H1 (cell line): ENCODE measurements at regions not wholly inside any gene's neighbourhood (a gene's known extent, or its start where the extent isn't known, plus 50 kb on each side); places are given as distances from the start of the nearest gene placed in this dataset.

Source experiments
- CTCF ChIA-PET: fragments of 300-600 bp; sonication (Branson Sonifier 250); formaldehyde crosslinking; loops from one replicate; lab custom pipeline; 2021; ENCODE audit not compliant: partially characterized antibody; lab: Charles Lee
- POLR2A ChIA-PET: fragments of 300-600 bp; sonication (Branson Sonifier 250); formaldehyde crosslinking; loops from one replicate; lab custom pipeline; 2021; ENCODE audit warnings: inconsistent platforms; ENCODE audit not compliant: partially characterized antibody; lab: Charles Lee
- DNase-seq, 2 experiments: peaks; one replicate each; pipeline versions ENCODE4 v3.0.0 to v3.0.0-alpha.2; 2010 to 2022; ENCODE audit warnings: low spot score in 2 of 2, low read depth in 1 of 2, mixed read lengths in 1 of 2
- FAIRE-seq: peaks from 2 replicates; lab custom pipeline; 2011; peaks lifted over from hg19 to GRCh38; lab: Jason Lieb, UNC
- H2AFZ ChIP-seq: 2 replicates; pipeline ENCODE4 v1.8.1; 2012; ENCODE audit warnings: low read length, inconsistent platforms
- H2AK5ac ChIP-seq: 2 replicates; pipeline ENCODE4 v1.6.1; 2013; ENCODE audit warnings: low read depth, low read length
- H2BK120ac ChIP-seq: replicated peaks from 2 replicates; pipeline ENCODE3; 2013; ENCODE audit warnings: low read depth, low read length, inconsistent platforms
- H2BK12ac ChIP-seq: 2 replicates; pipeline ENCODE4 v1.6.1; 2013; ENCODE audit warnings: low read depth, low read length
- H2BK15ac ChIP-seq: 2 replicates; pipeline ENCODE4 v1.6.1; 2013; ENCODE audit warnings: low read length
- H2BK20ac ChIP-seq: 2 replicates; pipeline ENCODE4 v1.6.1; 2013; ENCODE audit warnings: low read length
- H2BK5ac ChIP-seq: 2 replicates; pipeline ENCODE4 v1.6.1; 2013; ENCODE audit warnings: low read depth, low read length
- H3K14ac ChIP-seq: 2 replicates; pipeline ENCODE4 v1.6.1; 2013; ENCODE audit warnings: inconsistent platforms; ENCODE audit not compliant: insufficient read length
- H3K18ac ChIP-seq: 2 replicates; pipeline ENCODE4 v1.6.1; 2013; ENCODE audit warnings: low read length; ENCODE audit errors: extremely low read depth
- H3K23ac ChIP-seq: 2 replicates; pipeline ENCODE4 v1.6.1; 2013; ENCODE audit warnings: inconsistent platforms; ENCODE audit not compliant: insufficient read length
- H3K23me2 ChIP-seq: 2 replicates; pipeline ENCODE4 v1.6.1; 2013; ENCODE audit warnings: low read depth, low read length
- H3K27ac ChIP-seq: 2 replicates; pipeline ENCODE4 v1.6.1; 2011; ENCODE audit warnings: low read depth, low read length, inconsistent platforms
- H3K27me3 ChIP-seq, 4 experiments: replicated peaks in 1 of 4; 1 replicate in 1 of 4; 2 replicates in 3 of 4; pipeline versions ENCODE4 v1.6.1 to v1.8.1; 2011 to 2013; ENCODE audit warnings: low read length in 3 of 4, mild to moderate bottlenecking in 3 of 4, inconsistent platforms in 2 of 4, mixed read lengths in 2 of 4, moderate library complexity in 1 of 4; ENCODE audit not compliant: control insufficient read depth in 3 of 4, insufficient read depth in 3 of 4; ENCODE audit errors: extremely low read depth in 1 of 4
- H3K36me3 ChIP-seq, 4 experiments: 2 replicates each; pipeline versions ENCODE4 v1.6.1 to v1.8.1; 2011 to 2013; ENCODE audit warnings: mild to moderate bottlenecking in 4 of 4, low read length in 3 of 4, moderate library complexity in 2 of 4, control low read depth in 1 of 4, inconsistent platforms in 1 of 4; ENCODE audit not compliant: insufficient read depth in 4 of 4, control insufficient read depth in 2 of 4
- H3K4ac ChIP-seq: replicated peaks from 2 replicates; pipeline ENCODE3; 2013; ENCODE audit warnings: low read length, low read depth, mixed read lengths, inconsistent platforms; ENCODE audit not compliant: insufficient read length
- H3K4me1 ChIP-seq, 4 experiments: replicated peaks in 1 of 4; 1 replicate in 1 of 4; 2 replicates in 3 of 4; pipeline versions ENCODE4 v1.6.1 to v1.8.1; 2011 to 2013; ENCODE audit warnings: low read length in 3 of 4, inconsistent platforms in 2 of 4, mixed read lengths in 1 of 4; ENCODE audit not compliant: insufficient read depth in 4 of 4, control insufficient read depth in 3 of 4
- H3K4me2 ChIP-seq, 2 experiments: 2 replicates each; pipeline versions ENCODE4 v1.6.1 to v1.8.1; 2011 to 2013; ENCODE audit warnings: low read depth in 2 of 2, low read length in 2 of 2, control low read depth in 1 of 2, inconsistent platforms in 1 of 2, mild to moderate bottlenecking in 1 of 2; ENCODE audit not compliant: insufficient read depth in 1 of 2
- H3K4me3 ChIP-seq, 4 experiments: fragments of 200-600, 300-600 bp in 1 of 4; sonication (generic), shearing (Covaris generic), sonication (Bioruptor Twin) in 1 of 4; 2 replicates each; pipeline versions ENCODE4 v1.5.1 to v1.8.1; 2011 to 2016; ENCODE audit warnings: low read length in 4 of 4, low read depth in 3 of 4, control low read depth in 2 of 4, inconsistent platforms in 2 of 4, mild to moderate bottlenecking in 2 of 4, mixed read lengths in 1 of 4, moderate library complexity in 1 of 4; ENCODE audit not compliant: insufficient read depth in 2 of 4; ENCODE audit errors: extremely low read depth in 1 of 4
- H3K56ac ChIP-seq: replicated peaks from 2 replicates; pipeline ENCODE3; 2013; ENCODE audit warnings: low read depth, mild to moderate bottlenecking, mixed read lengths, low read length, inconsistent platforms; ENCODE audit not compliant: insufficient read length
- H3K79me1 ChIP-seq: 2 replicates; pipeline ENCODE4 v1.6.1; 2013; ENCODE audit warnings: low read depth, low read length, control low read depth
- H3K79me2 ChIP-seq, 2 experiments: 2 replicates each; pipeline versions ENCODE4 v1.6.1 to v1.8.1; 2012 to 2013; ENCODE audit warnings: low read length in 2 of 2, mild to moderate bottlenecking in 2 of 2, inconsistent platforms in 1 of 2; ENCODE audit not compliant: insufficient read depth in 2 of 2, control insufficient read depth in 1 of 2
- H3K9ac ChIP-seq, 4 experiments: replicated peaks in 1 of 4; 1 replicate in 1 of 4; 2 replicates in 3 of 4; pipeline versions ENCODE4 v1.6.1 to v1.8.1; 2011 to 2013; ENCODE audit warnings: low read depth in 3 of 4, low read length in 3 of 4, control low read depth in 2 of 4, mild to moderate bottlenecking in 2 of 4, moderate library complexity in 2 of 4, inconsistent platforms in 1 of 4; ENCODE audit errors: extremely low read depth in 1 of 4
- H3K9me3 ChIP-seq, 2 experiments: 2 replicates each; pipeline versions ENCODE4 v1.6.1 to v1.8.1; 2012 to 2013; ENCODE audit warnings: mild to moderate bottlenecking in 2 of 2, moderate library complexity in 2 of 2, control low read depth in 1 of 2, inconsistent platforms in 1 of 2, low read depth in 1 of 2, low read length in 1 of 2, mixed read lengths in 1 of 2; ENCODE audit not compliant: insufficient read depth in 2 of 2
- H4K20me1 ChIP-seq, 2 experiments: replicated peaks in 1 of 2; 2 replicates each; pipeline versions ENCODE3 to v1.8.1; 2011 to 2013; ENCODE audit warnings: inconsistent platforms in 2 of 2, low read length in 2 of 2, mild to moderate bottlenecking in 1 of 2; ENCODE audit not compliant: insufficient read depth in 2 of 2, control insufficient read depth in 1 of 2
- H4K5ac ChIP-seq: 2 replicates; pipeline ENCODE4 v1.6.1; 2013; ENCODE audit warnings: low read length, low read depth, mixed read lengths, inconsistent platforms; ENCODE audit not compliant: insufficient read length
- H4K8ac ChIP-seq: 2 replicates; pipeline ENCODE4 v1.8.0; 2013; ENCODE audit warnings: mild to moderate bottlenecking, moderate library complexity, low read length, inconsistent platforms; ENCODE audit not compliant: insufficient read depth; ENCODE audit errors: extremely low read depth
- H4K91ac ChIP-seq: replicated peaks from 2 replicates; pipeline ENCODE3; 2013; ENCODE audit warnings: low read length, mixed read lengths, inconsistent platforms; ENCODE audit not compliant: insufficient read length
- ASH2L ChIP-seq: fragments of 200-600, 300-600 bp; sonication (generic); IDR thresholded peaks from one replicate; pipeline ENCODE4 v1.7.1; 2017; ENCODE audit warnings: low read length
- BACH1 ChIP-seq: IDR thresholded peaks from 2 replicates; pipeline ENCODE4 v1.6.1; 2012; ENCODE audit warnings: low read length, improper control_type of control experiment
- CBX5 ChIP-seq: fragments of 300-800, 300-1000 bp; sonication (generic); IDR thresholded peaks from 2 replicates; pipeline ENCODE4 v1.7.1; 2016; ENCODE audit warnings: antibody characterized with exemption, low read length, low read depth
- CHD1 ChIP-seq: IDR thresholded peaks from 2 replicates; pipeline ENCODE4 v1.6.1; 2012; ENCODE audit warnings: low read depth, low read length, improper control_type of control experiment
- CREB1 ChIP-seq: IDR thresholded peaks from 2 replicates; pipeline ENCODE4 v1.6.1; 2012; ENCODE audit warnings: inconsistent platforms
- CTBP2 ChIP-seq: IDR thresholded peaks from 2 replicates; pipeline ENCODE4 v1.7.0; 2011; ENCODE audit warnings: borderline replicate concordance, mild to moderate bottlenecking, moderate library complexity, mixed read lengths, low read length; ENCODE audit not compliant: insufficient read depth, insufficient read length
- EGR1 ChIP-seq: IDR thresholded peaks from 2 replicates; pipeline ENCODE4 v1.6.1; 2011; ENCODE audit warnings: low read depth, low read length, borderline replicate concordance
- HDAC6 ChIP-seq: IDR thresholded peaks from one replicate; pipeline ENCODE4 v1.7.1; 2012; ENCODE audit warnings: low read depth, mild to moderate bottlenecking, inconsistent platforms, low read length, moderate library complexity
- KDM5A ChIP-seq: fragments of 200-600 bp; IDR thresholded peaks from 2 replicates; pipeline ENCODE4 v1.7.1; 2012; ENCODE audit warnings: mild to moderate bottlenecking, low read length, inconsistent platforms, mixed read lengths
- PHF8 ChIP-seq: fragments of 200-600 bp; sonication (generic); conservative IDR thresholded peaks from 2 replicates; pipeline ENCODE4 v1.7.1; 2012; ENCODE audit warnings: low read depth, mild to moderate bottlenecking, inconsistent platforms, low read length, moderate library complexity
- POLR2A ChIP-seq, 2 experiments: IDR thresholded peaks; 1 replicate in 1 of 2; 2 replicates in 1 of 2; pipeline ENCODE4 v1.6.1; 2011; ENCODE audit warnings: low read depth in 2 of 2, low read length in 2 of 2, mild to moderate bottlenecking in 2 of 2; ENCODE audit errors: control extremely low read depth in 1 of 2
- POLR2AphosphoS5 ChIP-seq: IDR thresholded peaks from 2 replicates; pipeline ENCODE4 v1.6.1; 2011; ENCODE audit warnings: low read depth, low read length
- SIN3A ChIP-seq, 2 experiments: IDR thresholded peaks in 1 of 2; conservative IDR thresholded peaks in 1 of 2; 2 replicates each; pipeline ENCODE4 v1.6.1; 2011 to 2012; ENCODE audit warnings: low read length in 2 of 2, improper control_type of control experiment in 1 of 2, low read depth in 1 of 2, mild to moderate bottlenecking in 1 of 2
- SUZ12 ChIP-seq: fragments of 200-600 bp; sonication (generic); IDR thresholded peaks from 2 replicates; pipeline ENCODE4 v1.6.1; 2012; ENCODE audit warnings: mild to moderate bottlenecking, inconsistent platforms, low read length, moderate library complexity, mixed read lengths
- TAF1 ChIP-seq: IDR thresholded peaks from 2 replicates; pipeline ENCODE4 v1.6.1; 2011; ENCODE audit warnings: mild to moderate bottlenecking, low read depth, low read length
- TBP ChIP-seq: IDR thresholded peaks from 2 replicates; pipeline ENCODE4 v1.6.1; 2011; ENCODE audit warnings: low read depth, low read length, improper control_type of control experiment
- YY1 ChIP-seq: IDR thresholded peaks from 2 replicates; pipeline ENCODE4 v1.6.1; 2011; ENCODE audit warnings: low read depth, mild to moderate bottlenecking, low read length
- WGBS, 2 experiments: shearing (Covaris generic) in 1 of 2; methylation state at CpG; one replicate each; pipeline versions ENCODE4 v1.1.6 to v1.1.7; 2013 to 2015; ENCODE audit warnings: low lambda C conversion rate in 2 of 2, mixed read lengths in 2 of 2, inconsistent platforms in 1 of 2, low coverage in 1 of 2, missing lambda C conversion rate in 1 of 2; ENCODE audit not compliant: insufficient replicate concordance in 2 of 2, insufficient coverage in 1 of 2, insufficient read length in 1 of 2; ENCODE audit errors: extremely low coverage in 1 of 2, missing lambda C conversion rate in 1 of 2; 5-methylcytosine and 5-hydroxymethylcytosine counted together

GRCh38 chr7:95691464-95691863, 80.9 kb upstream of the DYNC1I1 start:
- no peak overlapping the region for H2BK15ac ChIP-seq
- H3K79me2 ChIP-seq = no peaks in the 10 kb centered on the region
- H3K4ac ChIP-seq = no peak overlapping the region
- no peak for FAIRE-seq
- H2BK120ac ChIP-seq = no peak overlapping the region
- no peak overlapping the region for H3K56ac ChIP-seq
- no peaks in the 10 kb centered on the region for H3K27me3 ChIP-seq
- no peak overlapping the region for H3K14ac ChIP-seq
- H3K36me3 ChIP-seq = no peaks in the 10 kb centered on the region
- no peak overlapping the region for H4K5ac ChIP-seq
- H3K23ac ChIP-seq = no peak overlapping the region
- no peak overlapping the region for H3K4me2 ChIP-seq
- no peaks in the 10 kb centered on the region for H3K9me3 ChIP-seq
- H3K79me1 ChIP-seq = no peaks in the 10 kb centered on the region
- H3K18ac ChIP-seq = no peak overlapping the region
- POLR2A ChIA-PET = interaction anchor here (0.6 kb wide), 1 partner anchor 256 kb away, joined by 3 read pairs; the partner anchor contains the start of gene PON2
- no peak overlapping the region for H2BK12ac ChIP-seq
- no peaks in the 10 kb centered on the region for H3K4me1 ChIP-seq
- H3K4me3 ChIP-seq = no peak overlapping the region
- DNase-seq = no peak
- no peaks in the 10 kb centered on the region for H3K23me2 ChIP-seq
- H2AK5ac ChIP-seq = no peak overlapping the region
- no peak overlapping the region for H3K27ac ChIP-seq
- CTCF ChIA-PET = interaction anchor here (0.7 to 8.6 kb wide), 29 partner anchors 8 to 1242 kb away, joined by 3 to 482 read pairs (median 9); no protein-coding TSS in a partner anchor
- H4K91ac ChIP-seq = no peak overlapping the region
- H3K9ac ChIP-seq = no peak overlapping the region
- 77% methylated on average over 4 of the region's 4 CpGs; no CpG with 5 or more reads in 1 of the 2 experiments for WGBS, 2 experiments
- no peaks in the 10 kb centered on the region for H4K20me1 ChIP-seq
- no peak overlapping the region for H2AFZ ChIP-seq
- no peak overlapping the region for H2BK5ac ChIP-seq
- no peak overlapping the region for H4K8ac ChIP-seq
- no peak overlapping the region for H2BK20ac ChIP-seq
- TF ChIP-seq POLR2A (IDR thresholded peaks at IDR 0.05; ENCODE audit: control extremely low read depth in 1 of 2, low read depth in 2 of 2, low read length in 2 of 2) = no peak
- no peak for TF ChIP-seq POLR2AphosphoS5
- TF ChIP-seq CREB1 = no peak
- no peak for TF ChIP-seq TAF1
- no peak for TF ChIP-seq ASH2L
- TF ChIP-seq CHD1 = no peak
- TF ChIP-seq PHF8 = no peak
- no peak for TF ChIP-seq BACH1
- no peak for TF ChIP-seq HDAC6
- no peak for TF ChIP-seq CBX5
- no peak for TF ChIP-seq EGR1
- no peak for TF ChIP-seq SIN3A (conservative IDR thresholded peaks at IDR 0.05 in 1 of 2, IDR thresholded peaks at IDR 0.05 in 1 of 2; ENCODE audit: low read depth in 1 of 2, low read length in 2 of 2)
- no peak for TF ChIP-seq CTBP2
- no peak for TF ChIP-seq TBP
- TF ChIP-seq KDM5A = no peak
- TF ChIP-seq YY1 = no peak
- no peak for TF ChIP-seq SUZ12
